H1 (cell line): ENCODE measurements at regions not wholly inside any gene's neighbourhood (a gene's known extent, or its start where the extent isn't known, plus 50 kb on each side); places are given as distances from the start of the nearest gene placed in this dataset.

Experiments
- ASH2L ChIP-seq: fragments of 200-600, 300-600 bp; sonication (generic); IDR thresholded peaks from one replicate; pipeline ENCODE4 v1.7.1; 2017; ENCODE audit warnings: low read length
- CBX8 ChIP-seq: fragments of 300-800, 300-1000 bp; sonication (generic); IDR thresholded peaks from 2 replicates; pipeline ENCODE4 v1.7.1; 2016; ENCODE audit warnings: low read depth, low read length, borderline replicate concordance
- MAFK ChIP-seq: IDR thresholded peaks from 2 replicates; pipeline ENCODE4 v1.6.1; 2012; ENCODE audit warnings: low read depth, mild to moderate bottlenecking, improper control_type of control experiment, low read length
- RXRA ChIP-seq: IDR thresholded peaks from 2 replicates; pipeline ENCODE4 v1.6.1; 2011; ENCODE audit warnings: low read depth, mild to moderate bottlenecking, low read length, moderate library complexity; ENCODE audit not compliant: insufficient read depth
- TF ChIP-seq, protein P1 (sequence below): fragments of 300-600 bp; sonication (generic); IDR thresholded peaks from 2 replicates; pipeline ENCODE4 v1.7.1; 2012; ENCODE audit warnings: low read length, moderate library complexity, mild to moderate bottlenecking, inconsistent platforms; ENCODE audit not compliant: insufficient replicate concordance

GRCh38 chr3:110542552-110543150 is 529.0 kb upstream of the NECTIN3 start (continued):
- TF ChIP-seq, protein P1, sequence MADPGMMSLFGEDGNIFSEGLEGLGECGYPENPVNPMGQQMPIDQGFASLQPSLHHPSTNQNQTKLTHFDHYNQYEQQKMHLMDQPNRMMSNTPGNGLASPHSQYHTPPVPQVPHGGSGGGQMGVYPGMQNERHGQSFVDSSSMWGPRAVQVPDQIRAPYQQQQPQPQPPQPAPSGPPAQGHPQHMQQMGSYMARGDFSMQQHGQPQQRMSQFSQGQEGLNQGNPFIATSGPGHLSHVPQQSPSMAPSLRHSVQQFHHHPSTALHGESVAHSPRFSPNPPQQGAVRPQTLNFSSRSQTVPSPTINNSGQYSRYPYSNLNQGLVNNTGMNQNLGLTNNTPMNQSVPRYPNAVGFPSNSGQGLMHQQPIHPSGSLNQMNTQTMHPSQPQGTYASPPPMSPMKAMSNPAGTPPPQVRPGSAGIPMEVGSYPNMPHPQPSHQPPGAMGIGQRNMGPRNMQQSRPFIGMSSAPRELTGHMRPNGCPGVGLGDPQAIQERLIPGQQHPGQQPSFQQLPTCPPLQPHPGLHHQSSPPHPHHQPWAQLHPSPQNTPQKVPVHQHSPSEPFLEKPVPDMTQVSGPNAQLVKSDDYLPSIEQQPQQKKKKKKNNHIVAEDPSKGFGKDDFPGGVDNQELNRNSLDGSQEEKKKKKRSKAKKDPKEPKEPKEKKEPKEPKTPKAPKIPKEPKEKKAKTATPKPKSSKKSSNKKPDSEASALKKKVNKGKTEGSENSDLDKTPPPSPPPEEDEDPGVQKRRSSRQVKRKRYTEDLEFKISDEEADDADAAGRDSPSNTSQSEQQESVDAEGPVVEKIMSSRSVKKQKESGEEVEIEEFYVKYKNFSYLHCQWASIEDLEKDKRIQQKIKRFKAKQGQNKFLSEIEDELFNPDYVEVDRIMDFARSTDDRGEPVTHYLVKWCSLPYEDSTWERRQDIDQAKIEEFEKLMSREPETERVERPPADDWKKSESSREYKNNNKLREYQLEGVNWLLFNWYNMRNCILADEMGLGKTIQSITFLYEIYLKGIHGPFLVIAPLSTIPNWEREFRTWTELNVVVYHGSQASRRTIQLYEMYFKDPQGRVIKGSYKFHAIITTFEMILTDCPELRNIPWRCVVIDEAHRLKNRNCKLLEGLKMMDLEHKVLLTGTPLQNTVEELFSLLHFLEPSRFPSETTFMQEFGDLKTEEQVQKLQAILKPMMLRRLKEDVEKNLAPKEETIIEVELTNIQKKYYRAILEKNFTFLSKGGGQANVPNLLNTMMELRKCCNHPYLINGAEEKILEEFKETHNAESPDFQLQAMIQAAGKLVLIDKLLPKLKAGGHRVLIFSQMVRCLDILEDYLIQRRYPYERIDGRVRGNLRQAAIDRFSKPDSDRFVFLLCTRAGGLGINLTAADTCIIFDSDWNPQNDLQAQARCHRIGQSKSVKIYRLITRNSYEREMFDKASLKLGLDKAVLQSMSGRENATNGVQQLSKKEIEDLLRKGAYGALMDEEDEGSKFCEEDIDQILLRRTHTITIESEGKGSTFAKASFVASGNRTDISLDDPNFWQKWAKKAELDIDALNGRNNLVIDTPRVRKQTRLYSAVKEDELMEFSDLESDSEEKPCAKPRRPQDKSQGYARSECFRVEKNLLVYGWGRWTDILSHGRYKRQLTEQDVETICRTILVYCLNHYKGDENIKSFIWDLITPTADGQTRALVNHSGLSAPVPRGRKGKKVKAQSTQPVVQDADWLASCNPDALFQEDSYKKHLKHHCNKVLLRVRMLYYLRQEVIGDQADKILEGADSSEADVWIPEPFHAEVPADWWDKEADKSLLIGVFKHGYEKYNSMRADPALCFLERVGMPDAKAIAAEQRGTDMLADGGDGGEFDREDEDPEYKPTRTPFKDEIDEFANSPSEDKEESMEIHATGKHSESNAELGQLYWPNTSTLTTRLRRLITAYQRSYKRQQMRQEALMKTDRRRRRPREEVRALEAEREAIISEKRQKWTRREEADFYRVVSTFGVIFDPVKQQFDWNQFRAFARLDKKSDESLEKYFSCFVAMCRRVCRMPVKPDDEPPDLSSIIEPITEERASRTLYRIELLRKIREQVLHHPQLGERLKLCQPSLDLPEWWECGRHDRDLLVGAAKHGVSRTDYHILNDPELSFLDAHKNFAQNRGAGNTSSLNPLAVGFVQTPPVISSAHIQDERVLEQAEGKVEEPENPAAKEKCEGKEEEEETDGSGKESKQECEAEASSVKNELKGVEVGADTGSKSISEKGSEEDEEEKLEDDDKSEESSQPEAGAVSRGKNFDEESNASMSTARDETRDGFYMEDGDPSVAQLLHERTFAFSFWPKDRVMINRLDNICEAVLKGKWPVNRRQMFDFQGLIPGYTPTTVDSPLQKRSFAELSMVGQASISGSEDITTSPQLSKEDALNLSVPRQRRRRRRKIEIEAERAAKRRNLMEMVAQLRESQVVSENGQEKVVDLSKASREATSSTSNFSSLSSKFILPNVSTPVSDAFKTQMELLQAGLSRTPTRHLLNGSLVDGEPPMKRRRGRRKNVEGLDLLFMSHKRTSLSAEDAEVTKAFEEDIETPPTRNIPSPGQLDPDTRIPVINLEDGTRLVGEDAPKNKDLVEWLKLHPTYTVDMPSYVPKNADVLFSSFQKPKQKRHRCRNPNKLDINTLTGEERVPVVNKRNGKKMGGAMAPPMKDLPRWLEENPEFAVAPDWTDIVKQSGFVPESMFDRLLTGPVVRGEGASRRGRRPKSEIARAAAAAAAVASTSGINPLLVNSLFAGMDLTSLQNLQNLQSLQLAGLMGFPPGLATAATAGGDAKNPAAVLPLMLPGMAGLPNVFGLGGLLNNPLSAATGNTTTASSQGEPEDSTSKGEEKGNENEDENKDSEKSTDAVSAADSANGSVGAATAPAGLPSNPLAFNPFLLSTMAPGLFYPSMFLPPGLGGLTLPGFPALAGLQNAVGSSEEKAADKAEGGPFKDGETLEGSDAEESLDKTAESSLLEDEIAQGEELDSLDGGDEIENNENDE: no peak
- TF ChIP-seq ASH2L (no peak), RXRA (no peak), CBX8 (no peak), MAFK (no peak)
